ENCODE measurements at regions not wholly inside any gene's neighbourhood (a gene's known extent, or its start where the extent isn't known, plus 50 kb on each side); places are given as distances from the start of the nearest gene placed in this dataset.

DNA sequence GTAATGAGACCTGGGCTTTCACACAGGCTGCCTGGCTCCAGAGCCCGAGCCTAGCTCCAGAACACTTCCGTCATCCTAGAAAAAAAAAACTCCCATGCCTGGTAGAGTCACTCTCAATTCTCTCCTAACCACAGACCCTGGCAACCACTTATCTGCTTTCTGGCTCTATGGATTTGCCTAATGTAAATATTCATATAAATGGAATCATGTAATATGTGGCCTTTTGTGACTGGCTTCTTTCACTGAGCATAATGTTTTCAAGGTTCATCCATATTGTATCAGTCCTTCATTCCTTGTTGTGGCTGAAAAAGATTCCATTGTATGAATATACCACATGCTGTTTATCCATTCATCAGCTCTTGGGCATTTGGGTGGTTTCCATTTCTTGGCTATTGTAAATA is 167.7 kb upstream of the MKLN1 start:
- Histone ChIP-seq H3K36me3 (no peaks in the 10 kb centered on the region), H3K27me3 (no peaks in the 10 kb centered on the region), H3K27ac (no peak overlapping the region), H3K9me3 (no peaks in the 10 kb centered on the region), H3K4me1 (no peaks in the 10 kb centered on the region), H3K4me3 (no peak overlapping the region)
- 93% methylated on average over 2 of the region's 2 CpGs for WGBS (ENCODE audit: insufficient coverage, low coverage, low lambda C conversion rate, missing lambda C conversion rate)
- TF ChIP-seq, protein P1, sequence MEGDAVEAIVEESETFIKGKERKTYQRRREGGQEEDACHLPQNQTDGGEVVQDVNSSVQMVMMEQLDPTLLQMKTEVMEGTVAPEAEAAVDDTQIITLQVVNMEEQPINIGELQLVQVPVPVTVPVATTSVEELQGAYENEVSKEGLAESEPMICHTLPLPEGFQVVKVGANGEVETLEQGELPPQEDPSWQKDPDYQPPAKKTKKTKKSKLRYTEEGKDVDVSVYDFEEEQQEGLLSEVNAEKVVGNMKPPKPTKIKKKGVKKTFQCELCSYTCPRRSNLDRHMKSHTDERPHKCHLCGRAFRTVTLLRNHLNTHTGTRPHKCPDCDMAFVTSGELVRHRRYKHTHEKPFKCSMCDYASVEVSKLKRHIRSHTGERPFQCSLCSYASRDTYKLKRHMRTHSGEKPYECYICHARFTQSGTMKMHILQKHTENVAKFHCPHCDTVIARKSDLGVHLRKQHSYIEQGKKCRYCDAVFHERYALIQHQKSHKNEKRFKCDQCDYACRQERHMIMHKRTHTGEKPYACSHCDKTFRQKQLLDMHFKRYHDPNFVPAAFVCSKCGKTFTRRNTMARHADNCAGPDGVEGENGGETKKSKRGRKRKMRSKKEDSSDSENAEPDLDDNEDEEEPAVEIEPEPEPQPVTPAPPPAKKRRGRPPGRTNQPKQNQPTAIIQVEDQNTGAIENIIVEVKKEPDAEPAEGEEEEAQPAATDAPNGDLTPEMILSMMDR (IDR thresholded peaks at IDR 0.05) = no peak
- no peak for TF ChIP-seq POLR2A (IDR thresholded peaks at IDR 0.05)
- intact Hi-C loops (cut with DNase I) = no loop called here
- DNase-seq (no peak), ATAC-seq (no peak)

DNA sequence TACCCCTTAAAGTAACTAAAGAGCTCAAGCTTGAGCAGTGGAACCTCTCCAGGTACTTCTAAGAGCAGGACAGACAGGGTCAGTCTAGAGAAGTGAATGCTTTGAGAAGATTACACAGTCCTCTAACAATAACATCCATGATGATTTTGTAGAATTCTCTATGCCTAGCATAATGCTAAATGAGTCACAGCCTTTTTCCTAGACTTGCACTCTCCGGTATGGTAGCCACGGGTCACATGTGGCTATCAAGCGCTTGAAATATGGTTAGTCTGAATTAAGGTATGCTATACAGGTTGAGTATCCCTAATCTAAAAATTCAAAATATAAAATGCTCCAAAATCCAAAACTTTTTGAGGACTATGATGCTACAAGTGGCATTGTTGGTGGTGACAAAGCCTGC is 166.6 kb upstream of the MKLN1 start:
- 93% methylated on average over 3 of the region's 3 CpGs for whole genome bisulfite sequencing (ENCODE audit: insufficient coverage, low coverage, low lambda C conversion rate, missing lambda C conversion rate)

DNA sequence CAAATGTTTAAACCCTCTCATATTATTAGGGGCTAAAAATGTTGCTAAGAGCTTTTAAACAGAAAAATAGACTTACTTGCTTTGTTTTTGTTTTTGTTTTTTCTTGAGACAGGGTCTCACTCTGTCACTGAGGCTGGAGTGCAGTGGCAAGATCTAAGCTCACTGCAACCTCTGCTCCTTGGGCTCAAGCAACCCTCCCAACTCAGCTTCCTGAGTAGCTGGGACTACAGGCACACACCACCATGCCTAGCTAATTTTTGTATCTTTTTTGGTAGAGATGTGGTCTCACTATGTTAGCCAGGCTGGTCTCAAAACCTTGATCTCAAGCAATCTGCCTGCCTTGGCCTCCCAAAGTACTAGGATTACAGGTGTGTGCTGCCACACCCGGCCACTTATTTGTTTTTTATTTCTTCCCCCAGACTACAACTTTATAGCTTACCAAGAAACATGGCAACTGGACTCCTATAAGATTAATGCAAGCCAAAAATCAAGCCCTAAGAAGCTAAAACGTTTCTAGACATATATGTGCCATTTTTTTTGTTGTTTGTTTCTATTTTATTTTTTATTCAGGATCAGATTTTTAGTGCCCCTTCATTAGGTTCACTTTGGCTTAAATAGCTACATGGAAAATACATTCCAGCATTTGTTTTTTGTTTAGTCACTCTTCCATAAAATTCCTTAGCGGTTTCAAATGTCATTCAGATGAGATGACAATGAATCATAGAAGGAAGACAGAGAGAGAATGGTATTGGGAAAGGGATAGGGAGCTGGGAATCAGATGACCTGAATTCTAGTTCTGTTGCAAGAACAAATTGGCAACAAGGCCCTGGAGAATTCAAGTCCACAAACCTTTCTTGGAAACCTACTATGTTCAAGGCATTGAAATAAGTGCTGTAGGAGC is 163.4 kb upstream of the MKLN1 start:
- Histone ChIP-seq H3K9me3 (no peaks in the 10 kb centered on the region), H3K4me1 (no peaks in the 10 kb centered on the region), H3K27ac (no peak overlapping the region), H3K27me3 (no peaks in the 10 kb centered on the region), H3K4me3 (no peak overlapping the region), H3K36me3 (no peaks in the 10 kb centered on the region)
- intact Hi-C loops (cut with DNase I) = no loop called here
- TF ChIP-seq, protein P1 (IDR thresholded peaks at IDR 0.05) = no peak
- no peak for TF ChIP-seq POLR2A (IDR thresholded peaks at IDR 0.05)
- DNase-seq (no peak), ATAC-seq (no peak)
- 64% methylated on average over 3 of the region's 3 CpGs for WGBS (ENCODE audit: insufficient coverage, low coverage, low lambda C conversion rate, missing lambda C conversion rate)

More for the DNA sequence above, 166.6 kb upstream of the MKLN1 start:
- no peak for DNase-seq
- H3K4me3 ChIP-seq = no peak overlapping the region
- H3K9me3 ChIP-seq = no peaks in the 10 kb centered on the region
- H3K27ac ChIP-seq = no peak overlapping the region
- ATAC-seq = no peak
- TF ChIP-seq, protein P1 (IDR thresholded peaks at IDR 0.05) = no peak
- no peak for TF ChIP-seq POLR2A (IDR thresholded peaks at IDR 0.05)
- intact Hi-C loops (cut with DNase I) = no loop called here
- no peaks in the 10 kb centered on the region for H3K4me1 ChIP-seq
- H3K27me3 ChIP-seq = no peaks in the 10 kb centered on the region
- H3K36me3 ChIP-seq = no peaks in the 10 kb centered on the region

DNA sequence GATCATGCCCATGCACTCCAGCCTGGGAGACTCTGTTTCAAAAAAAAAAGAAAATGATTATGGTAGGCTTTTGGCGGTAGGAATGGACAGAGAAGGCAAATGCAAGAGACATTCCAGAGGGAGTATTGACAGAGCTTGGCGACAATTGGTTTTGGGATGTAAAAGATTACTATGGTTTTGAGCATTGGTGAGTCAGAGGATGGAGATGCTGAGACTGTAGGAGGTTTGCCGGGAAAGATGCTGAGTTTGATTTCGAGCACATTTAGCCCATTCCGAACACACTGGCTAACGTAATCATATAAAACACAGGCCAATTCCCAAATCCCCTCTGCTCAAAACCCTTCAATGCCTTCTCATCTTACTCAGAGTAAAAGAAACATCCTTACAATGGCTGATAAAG is 161.6 kb upstream of the MKLN1 start:
- H3K4me3 ChIP-seq = no peak overlapping the region
- ATAC-seq = no peak
- intact Hi-C loops (cut with DNase I) = no loop called here
- no peak overlapping the region for H3K27ac ChIP-seq
- WGBS (ENCODE audit: insufficient coverage, low coverage, low lambda C conversion rate, missing lambda C conversion rate) = 96% methylated on average over 3 of the region's 6 CpGs
- DNase-seq = no peak
- no peaks in the 10 kb centered on the region for H3K36me3 ChIP-seq
- H3K4me1 ChIP-seq = no peaks in the 10 kb centered on the region
- no peak for TF ChIP-seq POLR2A (IDR thresholded peaks at IDR 0.05)
- TF ChIP-seq, protein P1 (IDR thresholded peaks at IDR 0.05) = no peak
- no peaks in the 10 kb centered on the region for H3K27me3 ChIP-seq
- no peaks in the 10 kb centered on the region for H3K9me3 ChIP-seq
